Activated effector memory CD4-positive, alpha-beta T cell treated with Interleukin-2 at 50 U/mL for 16 hours (primary cell): ENCODE measurements at regions not wholly inside any gene's neighbourhood (a gene's known extent, or its start where the extent isn't known, plus 50 kb on each side); places are given as distances from the start of the nearest gene placed in this dataset.
"Not testable (repeated sequence)": the region's sequence is repeated elsewhere in the genome, so short reads cannot be mapped to it uniquely, and the experiment has no call there.

Experiments used
- DNase-seq: peaks from one replicate; pipeline ENCODE4 v3.0.0-alpha.2; 2020

- DNase-seq, result not testable (repeated sequence)
Observed at GRCh38 chr7:29723127-29723526, 83.2 kb upstream of the WIPF3 start.

GRCh38 chr7:29723599-29723998 is 82.7 kb upstream of the WIPF3 start:
- no peak for DNase-seq

DNA sequence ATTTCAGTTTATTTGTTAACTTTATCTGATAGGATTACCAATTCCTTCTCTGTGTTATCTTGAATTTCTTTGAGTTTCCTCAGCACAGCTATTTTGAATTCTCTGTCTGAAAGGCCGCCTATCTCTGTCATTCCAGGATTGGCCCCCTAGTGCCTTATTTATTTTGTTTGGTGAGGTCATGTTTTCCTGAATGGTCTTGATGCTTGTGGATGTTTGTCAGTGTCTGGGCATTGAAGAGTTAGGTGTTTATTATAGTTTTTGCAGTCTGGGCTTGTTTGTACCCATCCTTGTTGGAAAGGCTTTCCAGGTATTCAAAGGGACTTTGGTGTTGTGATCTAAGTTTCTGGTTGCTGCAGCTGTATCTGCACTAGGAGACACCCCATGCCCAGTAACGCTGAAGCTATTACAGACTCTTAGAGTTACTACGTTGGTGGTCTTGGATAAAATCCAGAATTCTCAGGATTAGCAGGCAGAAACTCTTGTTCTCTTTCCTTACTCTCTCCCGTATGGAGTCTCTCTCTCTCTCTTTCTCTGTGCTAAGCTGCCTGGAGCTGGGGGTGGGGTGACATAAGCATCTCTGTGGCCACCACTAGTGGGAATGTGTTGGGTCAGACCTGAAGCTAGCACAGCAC is 76.7 kb upstream of the WIPF3 start:
- not testable (repeated sequence) for DNase-seq

GRCh38 chr7:29734246-29734731 is 72.0 kb upstream of the WIPF3 start:
- no peak for DNase-seq

GRCh38 chr7:29747645-29748245 is 58.6 kb upstream of the WIPF3 start:
- not testable (repeated sequence) for DNase-seq

- DNase-seq, result no peak
Observed at GRCh38 chr7:29748286-29749099, 57.8 kb upstream of the WIPF3 start.

GRCh38 chr7:29749701-29750321 is 56.5 kb upstream of the WIPF3 start:
- DNase-seq, result no peak

- not testable (repeated sequence) for DNase-seq
Observed at GRCh38 chr7:29750373-29750940, 55.9 kb upstream of the WIPF3 start.

- not testable (repeated sequence) for DNase-seq
Observed at GRCh38 chr7:29751012-29751411, 55.3 kb upstream of the WIPF3 start.

DNA sequence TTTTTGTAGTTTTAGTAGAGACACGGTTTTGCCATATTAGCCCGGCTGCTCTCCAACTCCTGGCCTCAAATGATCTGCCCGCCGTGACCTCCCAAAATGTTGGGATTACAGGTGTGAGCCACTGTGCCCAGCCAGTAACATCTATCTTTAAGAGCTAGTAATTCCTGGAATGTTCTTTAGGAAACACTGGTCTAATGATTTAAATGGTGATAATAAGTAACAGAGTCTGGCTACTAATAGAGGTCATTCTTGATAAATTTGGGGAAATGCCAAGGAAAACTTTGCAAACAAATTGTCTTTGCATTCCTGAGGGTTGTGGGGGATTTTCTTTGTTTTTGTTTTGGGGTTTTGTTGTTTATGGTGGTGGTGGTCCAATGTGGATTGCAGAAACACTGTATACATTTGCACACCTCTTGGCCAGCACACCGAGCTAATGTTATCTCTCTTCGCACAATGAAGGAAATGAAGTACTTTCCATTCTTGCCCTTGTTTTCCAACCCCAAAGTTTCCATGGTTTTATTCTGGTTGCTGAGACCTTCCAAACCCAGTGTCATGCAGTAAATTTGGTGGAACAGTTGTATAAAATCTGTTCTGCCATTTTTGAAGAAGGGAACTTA is 51.3 kb upstream of the WIPF3 start:
- no peak for DNase-seq
